HG02885 (cell line): ENCODE measurements at regions not wholly inside any gene's neighbourhood (a gene's known extent, or its start where the extent isn't known, plus 50 kb on each side); places are given as distances from the start of the nearest gene placed in this dataset.

Experiments used
- ATAC-seq: cut with Tn5 transposase; IDR thresholded peaks from one replicate; pipeline ENCODE4 v1.9.1; 2021; ENCODE audit warnings: mild to moderate bottlenecking; ENCODE audit not compliant: unreplicated experiment, poor library complexity

DNA sequence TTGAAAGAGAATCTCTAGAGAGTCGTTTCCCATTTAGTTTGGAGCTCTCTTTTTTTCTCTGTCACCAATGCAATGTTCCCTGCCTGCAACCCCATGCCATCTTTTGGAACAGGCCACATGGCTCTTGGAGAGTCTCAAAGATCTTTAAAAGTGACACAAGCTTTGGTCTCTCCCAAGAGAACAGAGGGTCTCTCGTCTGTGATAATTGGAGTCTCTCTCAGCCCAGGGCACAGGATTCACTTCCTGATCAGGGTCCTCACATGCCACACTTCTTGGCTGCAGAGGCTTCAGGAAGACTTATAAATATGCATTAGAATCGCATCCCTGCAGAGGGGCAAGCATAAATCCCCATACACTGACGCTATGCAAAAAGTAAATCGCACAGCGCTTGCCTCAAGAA is 240.5 kb downstream of the IRS2 start:
- ATAC-seq, result no peak

DNA sequence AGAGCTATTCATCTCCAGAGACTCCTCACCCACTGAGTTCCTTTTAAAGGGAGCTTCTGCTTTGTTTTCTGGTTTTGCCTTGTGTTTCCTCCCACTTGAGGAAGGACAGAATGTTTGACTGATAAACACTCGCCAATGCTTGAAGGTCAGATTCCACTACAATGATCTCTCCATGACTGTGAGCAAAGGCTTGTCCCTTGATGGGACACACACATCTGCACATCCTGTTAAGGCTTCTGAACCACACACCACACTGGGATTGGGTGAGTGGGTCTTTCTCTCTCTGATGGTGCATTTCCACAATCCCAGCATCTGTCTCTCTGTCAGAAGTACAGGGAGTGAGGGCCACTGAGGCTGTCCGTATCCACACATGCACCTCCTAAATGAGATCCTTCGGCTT is 245.3 kb downstream of the IRS2 start:
- ATAC-seq, result no peak

DNA sequence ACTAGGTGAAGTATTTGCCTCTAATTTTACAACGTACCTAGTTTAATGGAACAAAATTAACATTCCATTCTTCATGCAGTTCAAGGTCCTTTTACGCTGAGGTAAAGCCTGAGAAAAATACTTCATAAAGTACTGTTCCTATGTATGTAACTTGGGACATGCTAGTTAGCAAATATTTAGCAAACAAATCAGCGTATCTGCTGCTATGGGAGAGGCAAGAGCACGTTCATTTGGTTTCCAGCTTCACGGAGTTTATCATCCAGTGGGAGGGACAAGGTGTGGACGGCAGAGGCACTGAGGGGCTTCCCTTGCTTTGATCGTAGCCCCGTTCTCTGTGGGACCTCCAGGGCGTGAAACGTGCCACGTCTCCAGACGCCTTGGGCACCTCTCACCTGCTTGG is 248.8 kb downstream of the IRS2 start:
- ATAC-seq, result no peak

DNA sequence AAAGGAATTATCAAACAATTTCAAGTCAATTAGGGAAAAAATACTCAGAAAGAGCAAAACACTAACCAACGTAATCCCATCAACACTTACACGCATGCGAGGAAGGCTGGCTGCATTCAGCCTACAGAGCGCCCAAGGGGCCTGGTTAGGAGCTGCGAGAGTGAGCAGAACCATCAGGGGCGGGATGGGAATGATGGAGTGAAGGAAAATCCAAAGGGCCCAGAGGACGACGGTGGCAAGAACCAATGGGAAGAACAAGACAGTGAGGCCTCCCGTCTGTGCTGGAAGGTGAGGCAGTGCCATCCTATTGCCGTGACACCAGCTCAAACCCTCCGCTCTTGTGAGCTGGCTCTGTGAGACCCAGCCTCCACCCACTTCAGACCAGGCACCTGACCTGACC is 253.0 kb downstream of the IRS2 start:
- no peak for ATAC-seq

DNA sequence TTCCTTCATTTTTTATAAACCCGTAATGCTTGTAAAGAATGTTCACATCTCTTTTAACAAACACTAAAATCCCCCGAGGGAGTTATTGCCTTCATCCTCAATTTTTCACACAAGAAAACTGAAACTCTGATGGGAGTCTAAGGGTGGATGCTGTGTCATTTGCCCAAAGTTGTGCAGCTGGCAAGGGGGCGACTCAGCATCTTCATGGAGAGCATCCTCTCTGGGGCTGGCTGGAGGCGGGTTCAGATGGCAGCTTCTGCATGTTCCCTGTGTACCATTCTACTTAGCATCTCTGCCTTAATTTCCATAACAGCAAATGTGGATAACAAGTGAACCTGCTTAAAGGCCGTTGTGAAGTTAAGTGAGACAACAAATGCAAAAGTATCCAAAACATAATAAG is 256.4 kb downstream of the IRS2 start:
- ATAC-seq, result no peak

DNA sequence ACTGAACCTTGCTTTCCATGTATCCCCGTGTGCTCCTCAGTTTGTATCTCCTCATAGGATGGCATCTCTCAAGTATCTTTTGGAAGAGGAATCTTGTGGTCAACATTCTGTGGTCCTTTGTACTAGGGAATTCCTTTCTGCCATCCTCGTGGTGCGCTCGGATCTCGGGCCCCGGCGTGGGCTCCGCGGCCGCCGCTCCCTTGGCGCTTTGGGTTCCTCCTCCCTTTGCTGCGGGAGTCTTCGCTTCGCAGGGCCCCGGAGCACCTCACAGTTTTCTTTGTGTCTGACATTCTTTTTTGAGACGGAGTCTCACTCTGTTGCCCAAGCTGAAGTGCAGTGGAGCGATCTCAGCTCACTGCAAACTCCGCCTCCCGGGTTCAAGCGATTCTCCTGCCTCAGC is 264.7 kb downstream of the IRS2 start:
- ATAC-seq, result no peak

DNA sequence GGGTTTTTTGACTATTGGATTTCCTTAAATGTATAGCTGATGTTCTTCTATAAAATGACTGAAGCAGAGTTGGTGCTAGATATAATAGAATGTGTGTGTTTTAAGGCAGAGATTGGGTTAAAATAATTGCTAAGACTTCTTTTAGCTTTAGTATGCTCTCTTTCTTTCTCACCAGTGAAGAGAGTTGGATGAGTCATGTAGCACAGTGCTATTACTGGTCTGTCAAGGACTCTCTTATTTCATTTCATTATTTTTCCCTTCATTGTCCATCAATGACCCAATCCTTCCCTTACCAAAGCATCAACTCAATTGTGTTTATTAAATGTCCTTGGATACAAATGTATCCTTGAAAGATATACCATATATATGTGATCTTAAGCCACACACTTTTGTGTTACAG is 268.9 kb downstream of the IRS2 start:
- ATAC-seq, result no peak

DNA sequence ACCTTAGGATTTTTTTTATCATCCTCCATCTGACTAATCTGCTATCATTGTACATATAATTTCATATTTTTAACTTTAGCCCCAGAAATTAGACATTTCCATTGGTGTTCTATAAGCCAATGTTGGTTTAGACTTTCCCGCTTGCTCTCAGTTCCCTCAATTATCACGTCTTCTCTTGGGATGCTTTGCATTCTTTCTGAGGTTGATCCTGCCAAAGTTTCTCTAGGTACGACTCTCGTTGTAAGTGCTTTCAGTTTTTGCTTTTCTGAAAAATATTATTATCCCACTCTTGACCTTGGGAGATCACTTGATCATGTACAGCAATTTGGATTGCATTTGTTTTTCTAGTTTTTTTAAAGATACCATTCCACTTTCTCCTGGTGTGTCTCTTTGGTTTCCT is 270.2 kb downstream of the IRS2 start:
- ATAC-seq, result no peak

DNA sequence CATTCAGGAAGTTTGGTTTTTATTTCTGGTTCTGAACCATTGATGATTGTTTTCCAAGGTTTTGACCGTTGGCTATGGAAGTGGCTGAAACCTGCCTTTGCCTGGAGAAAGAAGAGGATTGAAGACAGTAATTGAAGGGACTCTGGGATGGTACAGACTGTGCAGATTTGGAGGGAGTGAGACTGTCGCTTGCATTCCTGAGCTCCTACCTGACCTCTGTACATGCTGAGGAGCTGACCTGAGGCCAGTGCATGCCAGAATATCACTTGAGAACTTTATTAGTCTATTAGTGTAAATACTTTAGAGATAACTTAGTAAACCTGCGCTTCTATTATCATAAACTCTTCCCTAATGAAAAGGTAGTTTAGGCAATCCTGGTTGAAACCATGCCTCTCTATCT is 276.4 kb downstream of the IRS2 start:
- no peak for ATAC-seq

DNA sequence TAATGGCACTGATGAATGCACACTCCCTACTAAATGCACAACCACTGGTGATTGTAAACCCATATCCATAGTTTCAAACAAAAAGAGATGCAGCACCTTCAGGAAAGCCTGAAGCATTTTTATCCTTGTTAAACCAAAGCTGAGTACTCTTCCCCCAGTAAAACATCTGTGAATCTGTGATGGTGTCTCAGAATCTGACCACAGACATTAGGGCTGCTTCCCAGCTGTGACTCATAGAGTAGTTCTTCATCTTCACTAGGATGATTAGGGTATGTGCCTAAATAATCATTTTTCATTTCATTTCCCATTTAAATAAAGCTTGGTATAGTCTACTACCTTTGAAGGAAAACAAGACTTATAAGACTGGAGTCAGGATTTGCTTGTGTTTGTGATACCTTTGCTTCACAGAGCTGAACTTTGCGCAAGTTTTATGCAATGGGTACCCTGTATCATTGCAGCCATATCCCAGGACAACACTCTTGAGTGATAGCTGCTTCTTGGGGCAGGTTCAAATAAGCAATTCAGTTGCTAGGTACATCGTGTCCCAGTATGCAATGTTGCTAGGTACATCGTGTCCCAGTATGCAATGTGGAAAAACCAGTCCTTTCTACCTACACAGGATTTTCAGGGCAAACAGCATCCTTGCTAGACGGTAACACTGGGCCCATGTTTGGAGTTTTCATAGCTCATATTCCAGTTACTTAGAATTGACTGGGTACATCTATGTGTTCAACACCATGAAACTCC is 277.1 kb downstream of the IRS2 start:
- ATAC-seq, result no peak

DNA sequence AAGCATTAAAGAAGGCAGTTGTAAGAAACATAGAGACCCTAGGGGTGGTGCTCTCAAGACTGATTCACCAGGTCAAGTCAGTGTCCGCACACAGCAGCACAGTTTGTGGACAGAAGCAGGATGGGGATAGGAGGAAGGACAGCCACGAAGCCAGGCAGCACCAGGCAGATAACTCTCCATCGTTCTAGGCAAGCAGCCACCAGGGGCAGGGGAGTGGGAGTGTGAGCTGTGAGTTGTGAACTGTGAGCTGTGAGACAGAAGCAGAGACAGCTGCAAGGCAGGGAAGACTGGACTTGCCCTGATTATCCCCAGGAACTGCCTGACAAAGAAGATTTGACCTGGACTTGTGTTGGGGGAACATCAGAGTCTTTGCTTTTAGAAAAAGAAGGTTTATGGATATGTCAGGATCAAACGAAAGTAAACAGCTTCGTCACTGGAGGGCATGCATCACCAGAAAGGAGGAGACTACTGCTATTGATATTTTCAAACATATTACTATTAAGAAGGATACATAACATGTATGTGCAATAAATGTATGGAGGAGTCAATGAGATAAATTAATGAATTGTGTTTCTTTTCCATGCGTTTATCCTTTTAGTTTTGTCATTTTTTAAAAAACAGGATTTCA is 286.1 kb downstream of the IRS2 start:
- no peak for ATAC-seq

DNA sequence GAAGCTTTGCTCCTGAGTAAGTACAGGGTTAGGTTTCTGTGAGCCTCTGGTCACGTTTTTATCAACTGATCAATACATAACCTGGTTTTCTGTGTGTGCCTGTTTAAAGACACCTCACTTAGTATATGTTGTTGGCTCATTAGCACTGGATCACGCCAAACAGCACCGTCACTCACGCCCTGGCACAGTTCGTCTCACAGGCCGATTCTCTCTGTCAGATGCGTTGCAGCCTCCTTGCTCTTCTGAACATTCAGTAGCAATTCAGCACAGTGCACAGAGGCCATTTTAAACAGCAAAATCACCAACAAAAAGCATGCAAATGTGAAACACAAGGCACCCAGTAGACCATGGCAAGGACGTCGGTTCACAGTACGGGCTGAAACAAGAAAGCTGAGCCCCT is 288.5 kb downstream of the IRS2 start:
- no peak for ATAC-seq

DNA sequence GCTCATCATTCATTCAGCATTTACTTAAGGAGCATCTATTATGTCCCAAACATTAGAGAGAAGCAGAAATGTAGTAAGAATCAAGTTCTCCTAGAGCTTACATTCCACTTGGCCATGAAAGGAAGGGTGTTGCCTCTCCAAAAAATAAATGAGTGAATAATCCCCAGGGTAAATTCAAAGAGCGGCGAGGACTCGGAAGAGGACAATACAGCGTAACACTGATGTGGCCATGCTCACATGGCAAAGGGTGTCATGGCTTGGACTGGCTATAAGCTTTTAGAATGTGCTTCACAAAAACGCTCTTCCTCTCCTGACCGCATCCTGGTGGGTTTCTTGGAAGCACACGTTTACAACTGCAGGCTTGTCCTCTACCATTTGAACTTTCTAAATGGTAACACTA is 290.2 kb downstream of the IRS2 start:
- ATAC-seq, result no peak

DNA sequence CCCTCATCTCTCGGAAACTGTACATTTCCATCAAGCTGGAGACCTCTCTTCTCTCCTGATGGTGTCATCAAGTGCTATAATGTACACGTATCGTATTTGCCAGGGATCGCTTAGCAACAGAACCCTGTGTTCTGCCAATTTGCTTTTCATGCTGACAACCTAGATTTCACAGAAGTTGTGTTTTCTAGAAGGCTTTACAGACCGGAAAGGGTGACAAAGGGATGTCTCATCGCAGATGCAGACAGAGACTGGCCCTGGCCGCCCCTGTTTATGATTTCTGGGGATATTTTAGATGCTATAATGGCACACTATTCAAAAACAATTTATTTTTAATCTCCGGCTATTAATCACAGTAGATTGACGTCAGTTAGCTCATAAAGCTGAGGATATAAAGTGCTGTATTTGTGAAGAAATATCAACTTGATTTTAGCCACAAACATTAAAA is 291.4 kb downstream of the IRS2 start:
- no peak for ATAC-seq

DNA sequence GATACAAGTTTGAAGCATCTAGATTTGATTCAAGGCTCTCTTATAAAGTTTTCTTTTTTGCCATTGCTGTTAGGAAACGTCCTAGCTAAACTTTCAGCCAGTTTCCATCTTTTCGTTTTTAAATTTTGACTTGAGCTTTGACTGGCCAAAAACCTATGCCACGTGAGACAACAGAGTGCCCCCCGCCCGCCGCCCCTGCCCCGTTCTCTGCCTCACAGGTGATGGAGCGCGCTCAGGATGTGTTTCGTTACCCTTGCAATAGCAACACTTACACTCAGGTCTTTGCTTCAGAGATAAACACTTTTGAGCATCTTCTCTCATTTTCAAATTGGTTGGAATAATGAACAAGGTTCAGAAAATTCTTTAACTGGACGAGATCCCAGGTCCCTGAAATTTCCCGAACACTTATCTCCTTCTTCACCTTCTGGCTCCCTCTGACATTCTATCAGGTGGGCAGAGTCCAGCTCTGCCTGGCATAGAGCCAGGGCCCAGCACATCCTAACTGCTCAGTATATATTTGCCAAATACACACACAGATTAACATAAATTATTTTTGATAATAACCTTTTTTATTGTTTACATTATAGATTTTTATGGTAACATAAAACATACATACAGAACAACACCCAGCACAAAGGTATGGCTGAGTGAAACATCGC is 301.1 kb downstream of the IRS2 start:
- ATAC-seq, result no peak

DNA sequence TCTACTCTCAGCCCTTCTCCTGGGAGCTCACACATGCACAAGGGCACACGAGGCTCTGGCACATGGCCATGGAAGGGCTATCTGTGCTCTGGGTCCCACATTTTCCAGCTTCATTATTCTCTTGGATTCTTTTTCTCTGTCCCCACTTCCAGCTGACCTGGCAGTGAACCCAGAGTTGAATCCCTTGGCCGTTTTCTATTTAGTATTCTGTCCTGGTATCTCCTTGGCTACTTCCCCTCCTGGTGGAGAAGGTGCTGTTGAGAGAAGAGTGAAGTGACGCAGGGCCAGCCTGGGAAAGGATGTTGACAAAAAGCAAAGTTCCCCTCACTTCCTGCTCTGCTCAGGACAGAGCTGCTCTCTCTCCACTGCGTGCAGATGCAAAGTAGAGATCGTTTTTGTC is 303.1 kb downstream of the IRS2 start:
- ATAC-seq, result no peak

DNA sequence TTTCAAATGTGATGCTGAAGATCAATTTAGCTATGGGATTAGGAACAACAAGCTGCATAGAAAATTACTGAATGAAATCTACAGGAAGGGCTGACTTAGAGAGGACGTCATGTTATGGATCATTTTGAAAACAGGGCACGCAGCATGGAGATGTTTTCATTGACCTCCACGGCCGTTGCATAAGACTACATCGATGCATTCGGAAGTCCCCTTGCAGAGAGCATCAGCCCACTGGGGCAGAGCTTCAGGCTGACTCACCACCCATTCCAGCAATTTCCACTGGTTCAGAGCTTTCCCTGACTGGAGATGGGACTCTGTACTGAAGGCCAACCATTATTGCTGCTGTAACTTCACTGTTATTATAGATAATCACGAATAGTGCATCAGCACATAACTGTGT is 305.3 kb downstream of the IRS2 start:
- ATAC-seq, result no peak

DNA sequence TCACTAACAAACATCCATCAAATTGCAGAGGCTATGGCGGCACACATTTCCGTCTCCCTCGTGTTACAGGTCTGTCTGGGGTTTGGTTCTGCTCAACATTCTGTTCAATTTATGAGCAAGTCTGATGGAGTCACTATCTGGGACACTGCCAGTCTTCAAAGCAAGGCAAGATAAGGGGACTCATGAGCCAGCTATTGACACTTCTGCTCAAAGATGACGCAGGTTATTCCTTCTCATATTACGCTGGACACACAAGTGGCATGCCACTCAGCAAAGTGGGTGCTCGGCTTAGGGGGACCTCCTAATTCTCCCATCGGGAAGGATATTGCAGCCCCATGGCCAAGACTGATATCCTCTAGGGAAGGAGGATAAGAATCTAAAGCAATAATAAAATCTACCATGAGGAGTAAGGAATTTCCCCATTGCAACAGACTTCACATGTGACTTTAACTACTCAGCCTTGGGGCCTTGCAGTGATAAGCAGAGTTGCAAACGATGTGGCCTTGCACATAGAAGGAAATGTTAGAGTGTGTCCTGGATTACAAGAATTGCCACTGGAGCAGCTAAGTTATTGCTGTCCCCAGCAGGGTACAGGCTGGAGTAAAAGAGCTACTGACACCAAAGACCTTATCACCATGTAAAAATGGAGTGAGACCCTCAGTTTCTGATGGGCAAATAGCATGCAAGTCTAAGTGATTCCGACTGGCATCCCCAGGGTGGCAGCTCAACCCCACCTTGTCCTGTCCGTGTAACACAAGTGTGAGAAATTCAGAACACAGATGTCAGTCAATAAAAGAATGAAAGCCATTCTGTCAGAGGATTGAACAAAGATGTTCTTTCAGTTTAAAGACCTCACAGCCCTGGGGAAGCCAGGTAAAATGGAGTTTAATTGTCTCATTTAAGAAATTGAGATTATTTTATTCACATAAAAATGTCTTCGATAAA is 306.1 kb downstream of the IRS2 start:
- ATAC-seq, result no peak

DNA sequence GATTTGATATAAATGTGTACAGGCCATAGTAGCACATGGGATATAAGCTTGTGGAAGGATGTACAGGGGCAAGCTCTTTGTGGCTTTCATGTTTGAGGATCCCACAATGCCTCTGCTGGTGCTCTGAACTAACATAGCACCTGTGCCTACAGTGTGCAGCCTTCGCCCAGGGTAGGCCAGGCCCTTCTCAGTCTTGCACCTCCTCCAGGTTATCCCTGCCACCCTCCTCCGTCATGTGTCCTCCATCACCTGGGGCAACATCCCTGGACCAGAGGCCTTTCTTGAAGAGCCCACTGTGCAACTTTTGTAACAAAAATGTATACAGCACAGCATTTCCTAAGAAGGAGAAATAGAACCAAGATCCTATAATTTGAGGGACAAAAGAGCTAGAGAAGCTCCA is 306.8 kb downstream of the IRS2 start:
- ATAC-seq, result no peak

DNA sequence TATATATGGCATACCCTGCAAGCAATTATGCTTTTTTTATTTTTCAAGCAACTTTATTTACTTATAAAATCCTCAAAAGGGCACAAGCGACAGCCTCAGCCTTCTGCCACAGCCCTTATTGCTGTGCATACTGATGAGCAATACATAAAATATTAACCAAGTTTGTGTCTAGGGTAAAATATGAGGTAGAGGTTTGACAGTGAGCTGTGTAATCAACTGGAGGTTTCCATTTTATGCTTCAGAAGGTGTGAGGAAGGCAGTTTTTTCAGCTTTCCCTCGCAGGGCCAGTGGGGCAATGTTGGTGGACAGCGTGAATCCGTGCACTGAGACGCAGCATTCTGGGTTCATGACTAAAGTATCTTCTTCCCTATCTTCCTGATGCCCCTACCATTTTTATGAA is 310.4 kb downstream of the IRS2 start:
- no peak for ATAC-seq

DNA sequence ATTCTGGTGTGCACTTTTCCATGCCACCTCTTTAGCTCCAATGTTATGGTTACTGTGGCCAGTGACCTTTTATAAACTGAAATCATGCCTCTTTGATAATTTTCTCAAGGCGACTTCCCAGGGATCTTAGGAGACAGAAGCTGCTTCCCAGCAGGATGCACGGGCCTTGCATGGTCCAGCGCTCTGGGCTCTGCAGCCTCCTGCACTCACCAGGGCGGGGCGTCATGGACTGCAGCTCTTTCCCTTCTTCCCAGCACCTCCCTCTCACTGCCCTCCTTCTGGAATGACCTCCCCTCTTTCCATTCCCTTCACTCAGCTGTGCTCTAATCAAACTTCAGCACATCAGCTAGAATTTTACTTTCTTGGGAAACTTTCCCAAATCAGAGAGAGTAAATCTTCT is 318.3 kb downstream of the IRS2 start:
- no peak for ATAC-seq
